ENCODE measurements at regions not wholly inside any gene's neighbourhood (a gene's known extent, or its start where the extent isn't known, plus 50 kb on each side); places are given as distances from the start of the nearest gene placed in this dataset.
"Not testable (repeated sequence)": the region's sequence is repeated elsewhere in the genome, so short reads cannot be mapped to it uniquely, and the experiment has no call there.

- TF ChIP-seq CTCF (IDR thresholded peaks at IDR 0.05; ENCODE audit: insufficient read depth in 1 of 2, low read depth in 1 of 2, low read length in 1 of 2, severe bottlenecking in 1 of 2, unreplicated experiment in 1 of 2): no peak
- Mint-ChIP-seq H3K4me1 (ENCODE audit: low read depth, unreplicated experiment) (no peaks in the 10 kb centered on the region), H3K27ac (ENCODE audit: unreplicated experiment) (no peak overlapping the region), H3K27me3 (ENCODE audit: insufficient read depth, unreplicated experiment) (peaks cover 7% of the 10 kb centered on the region), H3K4me3 (ENCODE audit: unreplicated experiment) (no peak overlapping the region), H3K9me3 (ENCODE audit: unreplicated experiment) (peaks cover 13% of the 10 kb centered on the region), H3K36me3 (ENCODE audit: insufficient read depth, unreplicated experiment) (no peaks in the 10 kb centered on the region)
- intact Hi-C loops (cut with micrococcal nuclease; ENCODE audit: unreplicated experiment): loop anchor here (10.0 kb wide), 1 partner anchor 562 kb away; no protein-coding TSS in a partner anchor
- 0 out of 2 replicates have a peak, but pooled peaks cover 4% of the 10 kb centered on the region for H3K9me3 ChIP-seq
- no TSS peak for BruUV-seq (replicated peaks)
- H3K4me1 ChIP-seq: no peaks in the 10 kb centered on the region
- H3K36me3 ChIP-seq (ENCODE audit: control insufficient read depth, insufficient read depth, low read length): no peaks in the 10 kb centered on the region
- no peak for DNase-seq
- ChIA-PET POLR2A (no interaction called here), CTCF (no interaction called here)
- no peak overlapping the region for H3K4me3 ChIP-seq (ENCODE audit: low read depth, low read length)
- H3K27me3 ChIP-seq (replicated peaks; ENCODE audit: control insufficient read depth, insufficient read depth, low read length): no peaks in the 10 kb centered on the region
Measured at GRCh38 chr1:240722788-240723187, 110.8 kb upstream of the GREM2 start.

- no peaks in the 10 kb centered on the region for H3K4me1 ChIP-seq
- no peak for TF ChIP-seq CTCF (IDR thresholded peaks at IDR 0.05; ENCODE audit: insufficient read depth in 1 of 2, low read depth in 1 of 2, low read length in 1 of 2, severe bottlenecking in 1 of 2, unreplicated experiment in 1 of 2)
- POLR2A ChIA-PET: no interaction called here
- CTCF ChIA-PET: no interaction called here
- no peak for DNase-seq
- intact Hi-C loops (cut with micrococcal nuclease; ENCODE audit: unreplicated experiment): loop anchor here (10.0 kb wide), 1 partner anchor 564 kb away; no protein-coding TSS in a partner anchor
- H3K4me3 ChIP-seq (ENCODE audit: low read depth, low read length): no peak overlapping the region
- H3K9me3 ChIP-seq: no peaks in the 10 kb centered on the region
- Mint-ChIP-seq H3K4me3 (ENCODE audit: unreplicated experiment) (no peak overlapping the region), H3K27ac (ENCODE audit: unreplicated experiment) (no peak overlapping the region), H3K9me3 (ENCODE audit: unreplicated experiment) (peaks cover 1% of the 10 kb centered on the region), H3K4me1 (ENCODE audit: low read depth, unreplicated experiment) (no peaks in the 10 kb centered on the region), H3K27me3 (ENCODE audit: insufficient read depth, unreplicated experiment) (peaks cover 10% of the 10 kb centered on the region), H3K36me3 (ENCODE audit: insufficient read depth, unreplicated experiment) (no peaks in the 10 kb centered on the region)
- no peaks in the 10 kb centered on the region for H3K27me3 ChIP-seq (replicated peaks; ENCODE audit: control insufficient read depth, insufficient read depth, low read length)
- no TSS peak for BruUV-seq (replicated peaks)
- H3K36me3 ChIP-seq (ENCODE audit: control insufficient read depth, insufficient read depth, low read length): no peaks in the 10 kb centered on the region
Measured at GRCh38 chr1:240720976-240721375, 109.0 kb upstream of the GREM2 start.

- no peak overlapping the region for H3K4me3 Mint-ChIP-seq (ENCODE audit: unreplicated experiment)
- peaks cover 10% of the 10 kb centered on the region for H3K27me3 Mint-ChIP-seq (ENCODE audit: insufficient read depth, unreplicated experiment)
- no peak overlapping the region for H3K27ac Mint-ChIP-seq (ENCODE audit: unreplicated experiment)
- no peaks in the 10 kb centered on the region for H3K36me3 Mint-ChIP-seq (ENCODE audit: insufficient read depth, unreplicated experiment)
- Histone ChIP-seq H3K4me1 (no peaks in the 10 kb centered on the region), H3K27me3 (replicated peaks; ENCODE audit: control insufficient read depth, insufficient read depth, low read length) (no peaks in the 10 kb centered on the region), H3K4me3 (ENCODE audit: low read depth, low read length) (no peak overlapping the region), H3K36me3 (ENCODE audit: control insufficient read depth, insufficient read depth, low read length) (no peaks in the 10 kb centered on the region), H3K9me3 (no peaks in the 10 kb centered on the region)
- intact Hi-C loops (cut with micrococcal nuclease; ENCODE audit: unreplicated experiment): loop anchor here (10.0 kb wide), 1 partner anchor 565 kb away; no protein-coding TSS in a partner anchor
- CTCF ChIA-PET: no interaction called here
- POLR2A ChIA-PET: no interaction called here
- no peak for DNase-seq
- no peaks in the 10 kb centered on the region for H3K9me3 Mint-ChIP-seq (ENCODE audit: unreplicated experiment)
- BruUV-seq (replicated peaks): no TSS peak
- H3K4me1 Mint-ChIP-seq (ENCODE audit: low read depth, unreplicated experiment): no peaks in the 10 kb centered on the region
- no peak for TF ChIP-seq CTCF (IDR thresholded peaks at IDR 0.05; ENCODE audit: insufficient read depth in 1 of 2, low read depth in 1 of 2, low read length in 1 of 2, severe bottlenecking in 1 of 2, unreplicated experiment in 1 of 2)
Measured at GRCh38 chr1:240719953-240720700, 108.2 kb upstream of the GREM2 start.

- CTCF ChIA-PET; intact Hi-C loops (cut with micrococcal nuclease; ENCODE audit: unreplicated experiment); H3K9me3 Mint-ChIP-seq (ENCODE audit: unreplicated experiment); H3K36me3 Mint-ChIP-seq (ENCODE audit: insufficient read depth, unreplicated experiment); H3K27me3 ChIP-seq (replicated peaks; ENCODE audit: control insufficient read depth, insufficient read depth, low read length); H3K4me1 Mint-ChIP-seq (ENCODE audit: low read depth, unreplicated experiment); H3K4me1 ChIP-seq; H3K9me3 ChIP-seq; H3K4me3 Mint-ChIP-seq (ENCODE audit: unreplicated experiment); H3K36me3 ChIP-seq (ENCODE audit: control insufficient read depth, insufficient read depth, low read length); H3K27ac Mint-ChIP-seq (ENCODE audit: unreplicated experiment); H3K4me3 ChIP-seq (ENCODE audit: low read depth, low read length); POLR2A ChIA-PET; DNase-seq; BruUV-seq (replicated peaks): not testable (repeated sequence)
- H3K27me3 Mint-ChIP-seq (ENCODE audit: insufficient read depth, unreplicated experiment): peaks cover 12% of the 10 kb centered on the region
Measured at GRCh38 chr1:240716538-240716937, 104.6 kb upstream of the GREM2 start.

Data from Caco-2 (cell line).